Type B pancreatic cell (in vitro differentiated cells): ENCODE measurements at regions not wholly inside any gene's neighbourhood (a gene's known extent, or its start where the extent isn't known, plus 50 kb on each side); places are given as distances from the start of the nearest gene placed in this dataset.
A peak's percentile ranks its signal among the peaks of the same experiment; 100 is the strongest.

Experiments
- DNase-seq: peaks from one replicate; pipeline ENCODE4 v3.0.0; 2021; ENCODE audit warnings: mixed read lengths; ENCODE audit not compliant: unreplicated experiment; ENCODE audit errors: extremely low spot score
- H3K27ac Mint-ChIP-seq: 2 replicates; pipeline ENCODE4 v1.8.0; 2021; ENCODE audit warnings: mild to moderate bottlenecking, mixed read lengths
- H3K27me3 Mint-ChIP-seq: 2 replicates; pipeline ENCODE4 v1.8.0; 2021; ENCODE audit warnings: mixed read lengths
- H3K36me3 Mint-ChIP-seq: 2 replicates; pipeline ENCODE4 v1.8.0; 2021; ENCODE audit warnings: mixed read lengths
- H3K4me1 Mint-ChIP-seq: one replicate; pipeline ENCODE4 v1.8.0; 2021; ENCODE audit warnings: mixed read lengths; ENCODE audit not compliant: unreplicated experiment
- H3K4me3 Mint-ChIP-seq: 2 replicates; pipeline ENCODE4 v1.8.0; 2021; ENCODE audit warnings: mild to moderate bottlenecking, mixed read lengths
- H3K9me3 Mint-ChIP-seq: 2 replicates; pipeline ENCODE4 v1.8.0; 2021; ENCODE audit warnings: mixed read lengths
- TF ChIP-seq, protein P1 (sequence below): fragments of 200-600 bp; sonication (generic); conservative IDR thresholded peaks from 2 replicates; pipeline ENCODE4 v1.5.0; 2021; ENCODE audit warnings: antibody characterized with exemption, mild to moderate bottlenecking

DNA sequence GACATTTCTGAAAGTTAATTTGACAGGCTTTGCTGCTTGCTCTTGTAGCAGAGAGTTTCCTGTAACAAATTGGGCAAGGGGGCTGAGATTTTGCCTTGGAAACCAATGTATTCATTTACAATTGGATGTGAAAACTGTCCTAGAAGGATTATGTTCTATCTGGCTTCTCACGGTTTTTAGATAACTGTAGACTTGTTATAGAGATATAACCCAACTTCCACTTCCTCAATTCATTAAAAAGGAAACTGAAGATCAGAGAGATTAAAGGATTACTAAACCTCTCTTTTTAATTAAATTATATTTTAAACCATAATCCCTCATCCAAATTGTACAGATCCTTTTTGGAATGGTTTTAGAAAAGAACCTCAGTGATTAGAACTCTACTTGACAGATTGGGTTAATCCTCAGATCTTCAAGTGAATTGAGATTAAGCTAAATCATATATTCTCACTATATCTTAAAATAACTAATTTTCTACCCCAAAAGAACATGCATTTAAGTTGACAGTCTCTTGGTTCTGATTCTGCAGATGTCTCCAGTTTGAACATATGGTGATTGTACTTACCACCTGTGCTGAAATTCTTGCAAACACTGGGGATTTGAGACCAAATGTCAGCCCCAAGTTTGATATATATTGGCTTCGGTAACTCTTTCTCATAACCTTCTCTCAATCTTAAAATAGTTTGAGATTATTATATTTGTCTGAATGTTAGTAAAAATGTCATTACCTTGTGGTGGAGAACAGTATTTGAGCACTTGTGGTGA is 130.1 kb upstream of the C9orf72 start:
- H3K4me3 Mint-ChIP-seq: no peak overlapping the region
- TF ChIP-seq, protein P1, sequence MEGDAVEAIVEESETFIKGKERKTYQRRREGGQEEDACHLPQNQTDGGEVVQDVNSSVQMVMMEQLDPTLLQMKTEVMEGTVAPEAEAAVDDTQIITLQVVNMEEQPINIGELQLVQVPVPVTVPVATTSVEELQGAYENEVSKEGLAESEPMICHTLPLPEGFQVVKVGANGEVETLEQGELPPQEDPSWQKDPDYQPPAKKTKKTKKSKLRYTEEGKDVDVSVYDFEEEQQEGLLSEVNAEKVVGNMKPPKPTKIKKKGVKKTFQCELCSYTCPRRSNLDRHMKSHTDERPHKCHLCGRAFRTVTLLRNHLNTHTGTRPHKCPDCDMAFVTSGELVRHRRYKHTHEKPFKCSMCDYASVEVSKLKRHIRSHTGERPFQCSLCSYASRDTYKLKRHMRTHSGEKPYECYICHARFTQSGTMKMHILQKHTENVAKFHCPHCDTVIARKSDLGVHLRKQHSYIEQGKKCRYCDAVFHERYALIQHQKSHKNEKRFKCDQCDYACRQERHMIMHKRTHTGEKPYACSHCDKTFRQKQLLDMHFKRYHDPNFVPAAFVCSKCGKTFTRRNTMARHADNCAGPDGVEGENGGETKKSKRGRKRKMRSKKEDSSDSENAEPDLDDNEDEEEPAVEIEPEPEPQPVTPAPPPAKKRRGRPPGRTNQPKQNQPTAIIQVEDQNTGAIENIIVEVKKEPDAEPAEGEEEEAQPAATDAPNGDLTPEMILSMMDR: no peak
- no peak for DNase-seq
- peaks cover 9% of the 10 kb centered on the region for H3K9me3 Mint-ChIP-seq
- peaks cover 21% of the 10 kb centered on the region for H3K4me1 Mint-ChIP-seq
- no peaks in the 10 kb centered on the region for H3K36me3 Mint-ChIP-seq
- H3K27me3 Mint-ChIP-seq: no peaks in the 10 kb centered on the region
- H3K27ac Mint-ChIP-seq: no peak overlapping the region

DNA sequence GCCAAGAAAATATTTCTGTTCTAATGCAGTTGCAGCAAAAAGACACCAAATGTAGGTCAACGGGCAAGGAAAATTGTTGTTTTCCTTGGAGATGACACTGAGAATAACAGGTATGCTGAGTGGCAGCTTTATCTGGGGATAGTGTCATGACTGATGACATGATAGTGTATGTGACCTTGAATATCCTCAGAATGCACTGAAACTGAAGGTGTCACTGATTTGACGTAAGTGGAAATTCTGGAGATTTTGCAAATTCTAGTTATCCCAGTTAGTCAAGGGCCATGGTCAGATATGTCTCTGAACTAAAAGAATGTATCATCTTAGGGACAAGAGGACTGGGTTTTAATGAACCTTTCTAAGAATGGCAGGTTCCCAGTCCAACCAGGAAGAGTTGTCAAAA is 138.0 kb upstream of the C9orf72 start:
- H3K4me1 Mint-ChIP-seq: no peaks in the 10 kb centered on the region
- H3K4me3 Mint-ChIP-seq: peak overlapping the region; percentile 12
- H3K9me3 Mint-ChIP-seq: peaks cover 20% of the 10 kb centered on the region
- DNase-seq: no peak
- H3K36me3 Mint-ChIP-seq: no peaks in the 10 kb centered on the region
- TF ChIP-seq, protein P1: no peak
- H3K27ac Mint-ChIP-seq: peak overlapping the region; percentile 89
- H3K27me3 Mint-ChIP-seq: no peaks in the 10 kb centered on the region

DNA sequence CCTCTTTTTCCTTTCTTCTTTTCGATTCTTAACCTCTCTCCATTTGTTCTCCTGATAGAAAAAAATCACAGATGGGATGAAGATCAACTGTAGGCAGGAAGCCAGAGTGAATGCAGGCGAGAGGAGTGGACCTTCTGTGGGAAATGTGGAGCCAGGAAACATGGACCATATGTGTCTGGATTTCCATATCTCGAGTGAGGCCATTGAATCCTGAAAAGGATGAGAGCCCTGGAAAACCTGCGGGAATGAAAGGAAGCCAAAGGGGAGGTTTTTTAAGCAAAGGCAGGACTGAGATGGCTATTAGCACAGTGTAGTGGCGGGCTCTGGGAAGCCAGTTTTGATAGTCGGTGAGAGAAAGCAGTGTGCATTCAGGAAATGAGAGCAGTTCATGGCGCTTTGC is 139.5 kb upstream of the C9orf72 start:
- H3K27me3 Mint-ChIP-seq: no peaks in the 10 kb centered on the region
- H3K36me3 Mint-ChIP-seq: no peaks in the 10 kb centered on the region
- H3K4me3 Mint-ChIP-seq: no peak overlapping the region
- TF ChIP-seq, protein P1: no peak
- peaks cover 15% of the 10 kb centered on the region for H3K9me3 Mint-ChIP-seq
- H3K4me1 Mint-ChIP-seq: no peaks in the 10 kb centered on the region
- H3K27ac Mint-ChIP-seq: no peak overlapping the region
- DNase-seq: no peak

DNA sequence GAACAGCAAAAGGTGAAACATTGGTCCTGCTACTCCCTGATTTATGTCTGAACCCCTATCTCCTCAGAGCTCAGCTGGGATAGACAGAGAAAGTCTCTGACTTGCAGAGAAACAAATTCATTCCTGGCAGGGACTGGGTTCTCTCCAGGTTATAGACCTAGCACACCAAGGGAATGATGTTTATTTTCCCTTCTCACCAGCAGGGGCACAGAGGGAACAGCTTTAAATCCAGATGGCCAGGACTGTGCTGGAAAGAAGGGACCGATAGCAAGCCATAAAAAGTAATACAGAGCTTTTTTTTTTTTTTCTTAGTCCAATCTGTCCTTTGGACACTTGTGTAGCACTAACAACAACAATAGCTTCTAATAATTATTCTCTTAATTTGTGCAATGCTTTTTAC is 141.1 kb upstream of the C9orf72 start:
- H3K4me1 Mint-ChIP-seq: peaks cover 6% of the 10 kb centered on the region
- TF ChIP-seq, protein P1: peak; percentile 59
- H3K27me3 Mint-ChIP-seq: no peaks in the 10 kb centered on the region
- no peaks in the 10 kb centered on the region for H3K36me3 Mint-ChIP-seq
- no peak overlapping the region for H3K4me3 Mint-ChIP-seq
- no peak for DNase-seq
- peaks cover 13% of the 10 kb centered on the region for H3K9me3 Mint-ChIP-seq
- no peak overlapping the region for H3K27ac Mint-ChIP-seq

DNA sequence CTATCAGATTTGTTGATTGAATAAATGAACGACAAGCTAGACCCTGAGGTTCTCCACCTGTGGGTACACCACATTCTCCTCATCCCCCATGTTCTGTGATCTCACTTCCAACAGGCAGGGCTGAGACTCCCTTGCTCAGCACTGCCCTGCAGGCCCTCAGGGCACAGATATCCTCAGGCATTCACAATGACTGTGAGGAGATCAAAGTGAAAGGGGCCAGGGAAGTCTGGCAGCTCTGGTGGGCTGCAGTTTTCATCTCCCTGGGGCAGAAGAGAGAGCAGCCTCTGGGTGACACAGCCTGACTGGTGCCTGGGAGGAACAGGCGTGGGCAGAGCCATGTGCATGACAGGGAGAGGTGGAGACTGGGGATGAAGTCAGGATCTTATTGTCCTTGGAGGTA is 142.4 kb upstream of the C9orf72 start:
- TF ChIP-seq, protein P1: no peak
- H3K27ac Mint-ChIP-seq: peak overlapping the region; percentile 22
- peaks cover 10% of the 10 kb centered on the region for H3K9me3 Mint-ChIP-seq
- DNase-seq: no peak
- no peak overlapping the region for H3K4me3 Mint-ChIP-seq
- H3K36me3 Mint-ChIP-seq: no peaks in the 10 kb centered on the region
- H3K27me3 Mint-ChIP-seq: no peaks in the 10 kb centered on the region
- H3K4me1 Mint-ChIP-seq: peaks cover 7% of the 10 kb centered on the region
